Hepatocyte (in vitro differentiated cells): ENCODE measurements at regions not wholly inside any gene's neighbourhood (a gene's known extent, or its start where the extent isn't known, plus 50 kb on each side); places are given as distances from the start of the nearest gene placed in this dataset.

ENCODE experiments used
- CTCF ChIP-seq: fragments of 200-600 bp; sonication (generic); IDR thresholded peaks from 2 replicates; pipeline ENCODE4 v1.5.1; 2016; ENCODE audit warnings: antibody characterized with exemption, mild to moderate bottlenecking; ENCODE audit not compliant: poor library complexity
- EZH2 ChIP-seq: fragments of 200-600 bp; sonication (generic); IDR thresholded peaks from 2 replicates; pipeline ENCODE4 v1.6.1; 2016; ENCODE audit warnings: antibody characterized with exemption, mild to moderate bottlenecking, borderline replicate concordance
- EZH2phosphoT487 ChIP-seq: fragments of 200-600 bp; sonication (generic); IDR thresholded peaks from one replicate; pipeline ENCODE4 v1.6.1; 2018; ENCODE audit warnings: antibody characterized with exemption, mild to moderate bottlenecking, low read depth, moderate library complexity; ENCODE audit not compliant: unreplicated experiment, severe bottlenecking

- TF ChIP-seq CTCF (no peak), EZH2 (no peak), EZH2phosphoT487 (no peak)
Measured at GRCh38 chr7:49636400-49636799, 137.0 kb upstream of the VWC2 start.
